Uterus (tissue), 3 donors: ENCODE measurements at regions not wholly inside any gene's neighbourhood (a gene's known extent, or its start where the extent isn't known, plus 50 kb on each side); places are given as distances from the start of the nearest gene placed in this dataset.

Experiments used
- DNase-seq, 2 donors: peaks; one replicate each; pipeline ENCODE4 v3.0.0-alpha.2; 2019 to 2020
- H3K27ac ChIP-seq, 2 donors: fragments of 200-600 bp; sonication (generic); 1 replicate in 1 of 2; 2 replicates in 1 of 2; pipeline ENCODE4 v1.5.1; 2016 to 2018
- H3K27me3 ChIP-seq, 2 donors: fragments of 200-600 bp; sonication (generic); one replicate each; pipeline ENCODE4 v1.5.1; 2018 to 2019; ENCODE audit warnings: control low read depth in 1 of 2
- H3K36me3 ChIP-seq, 2 donors: fragments of 200-600 bp; sonication (generic); one replicate each; pipeline ENCODE4 v1.5.1; 2019; ENCODE audit warnings: control low read depth in 1 of 2
- H3K4me1 ChIP-seq, 2 donors: fragments of 200-600 bp; sonication (generic); one replicate each; pipeline ENCODE4 v1.5.1; 2018 to 2019; ENCODE audit warnings: control low read depth in 1 of 2
- H3K4me3 ChIP-seq, 2 donors: fragments of 200-600 bp; sonication (generic); 1 replicate in 1 of 2; 2 replicates in 1 of 2; pipeline ENCODE4 v1.5.1; 2018 to 2019; ENCODE audit warnings: mild to moderate bottlenecking in 1 of 2
- H3K9me3 ChIP-seq, 2 donors: fragments of 200-600 bp; sonication (generic); one replicate each; pipeline ENCODE4 v1.5.1; 2019; ENCODE audit warnings: control low read depth in 1 of 2
- POLR2A ChIP-seq, 2 donors: fragments of 450-650 bp; IDR thresholded peaks; one replicate each; pipeline ENCODE4 v1.6.1; 2016; ENCODE audit warnings: antibody characterized with exemption in 2 of 2, mild to moderate bottlenecking in 1 of 2, moderate library complexity in 1 of 2
- intact Hi-C: fragments of 100-400 bp; cut with DNase I; formaldehyde crosslinking; loops from one replicate; pipeline ENCODE4 v1.15.1; 2023; ENCODE audit warnings: low total_unique reads
- TF ChIP-seq, protein P1 (sequence below), 4 experiments: fragments of 200-600 bp in 2 of 4; fragments of 450-650 bp in 2 of 4; sonication (generic) in 2 of 4; IDR thresholded peaks; one replicate each; pipeline ENCODE4 v1.5.1; 2016 to 2019; ENCODE audit warnings: antibody characterized with exemption in 4 of 4, mild to moderate bottlenecking in 2 of 4, moderate library complexity in 1 of 4
- donor health status: DM: yes; HTN: yes; CAD: no.

DNA sequence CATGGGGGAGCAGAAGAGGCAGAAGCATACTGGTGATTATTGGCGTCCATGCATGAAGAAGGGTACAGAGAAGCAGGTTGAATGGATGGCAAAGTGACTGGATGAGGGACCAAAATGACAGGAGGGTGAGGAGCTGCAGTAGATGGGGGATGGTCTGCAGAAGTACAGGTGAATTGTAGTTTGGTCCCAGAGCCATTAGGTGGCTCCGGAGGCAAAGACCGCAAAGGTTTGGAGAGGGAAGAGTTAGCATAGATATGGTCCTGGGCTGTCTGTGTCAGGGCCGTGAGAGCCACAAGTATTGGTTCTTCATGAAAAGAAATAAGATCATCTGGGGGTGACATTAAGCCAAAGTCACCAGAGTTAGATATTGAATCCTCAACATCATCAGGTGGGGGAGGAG, 59.0 kb upstream of the ZNF726 start:
- Histone ChIP-seq H3K27me3 (no peaks in the 10 kb centered on the region), H3K9me3 (no peaks in the 10 kb centered on the region), H3K27ac (no peak overlapping the region), H3K4me1 (no peaks in the 10 kb centered on the region), H3K36me3 (no peaks in the 10 kb centered on the region), H3K4me3 (no peak overlapping the region)
- intact Hi-C loops, result no loop called here
- DNase-seq, result no peak
- TF ChIP-seq, protein P1, sequence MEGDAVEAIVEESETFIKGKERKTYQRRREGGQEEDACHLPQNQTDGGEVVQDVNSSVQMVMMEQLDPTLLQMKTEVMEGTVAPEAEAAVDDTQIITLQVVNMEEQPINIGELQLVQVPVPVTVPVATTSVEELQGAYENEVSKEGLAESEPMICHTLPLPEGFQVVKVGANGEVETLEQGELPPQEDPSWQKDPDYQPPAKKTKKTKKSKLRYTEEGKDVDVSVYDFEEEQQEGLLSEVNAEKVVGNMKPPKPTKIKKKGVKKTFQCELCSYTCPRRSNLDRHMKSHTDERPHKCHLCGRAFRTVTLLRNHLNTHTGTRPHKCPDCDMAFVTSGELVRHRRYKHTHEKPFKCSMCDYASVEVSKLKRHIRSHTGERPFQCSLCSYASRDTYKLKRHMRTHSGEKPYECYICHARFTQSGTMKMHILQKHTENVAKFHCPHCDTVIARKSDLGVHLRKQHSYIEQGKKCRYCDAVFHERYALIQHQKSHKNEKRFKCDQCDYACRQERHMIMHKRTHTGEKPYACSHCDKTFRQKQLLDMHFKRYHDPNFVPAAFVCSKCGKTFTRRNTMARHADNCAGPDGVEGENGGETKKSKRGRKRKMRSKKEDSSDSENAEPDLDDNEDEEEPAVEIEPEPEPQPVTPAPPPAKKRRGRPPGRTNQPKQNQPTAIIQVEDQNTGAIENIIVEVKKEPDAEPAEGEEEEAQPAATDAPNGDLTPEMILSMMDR (IDR thresholded peaks at IDR 0.05), result no peak
- TF ChIP-seq POLR2A (IDR thresholded peaks at IDR 0.05), result no peak

DNA sequence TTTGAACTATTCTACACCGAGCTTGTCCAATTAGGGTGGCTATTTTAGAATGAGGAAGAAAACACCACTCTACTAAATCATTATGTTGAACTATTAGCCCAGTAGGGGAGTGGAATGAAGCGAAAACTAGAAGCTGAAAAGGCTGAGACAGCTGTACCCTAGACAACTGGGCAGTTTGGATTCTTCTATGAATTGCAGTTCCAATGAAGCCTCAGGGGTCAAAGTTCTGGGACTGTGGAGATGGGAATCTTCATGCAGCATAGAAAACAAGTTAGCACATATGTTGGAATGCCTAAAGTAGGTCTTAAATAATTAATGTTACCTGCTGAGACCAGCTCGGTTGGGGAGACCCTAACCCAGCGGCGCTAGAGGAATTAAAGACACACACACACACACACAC, 62.7 kb upstream of the ZNF726 start:
- no peak for TF ChIP-seq POLR2A (IDR thresholded peaks at IDR 0.05)
- TF ChIP-seq, protein P1 (IDR thresholded peaks at IDR 0.05), result no peak
- Histone ChIP-seq H3K36me3 (no peaks in the 10 kb centered on the region), H3K27me3 (no peaks in the 10 kb centered on the region), H3K27ac (no peak overlapping the region), H3K4me3 (no peak overlapping the region), H3K4me1 (no peaks in the 10 kb centered on the region), H3K9me3 (no peaks in the 10 kb centered on the region)
- intact Hi-C loops, result no loop called here
- no peak for DNase-seq

DNA sequence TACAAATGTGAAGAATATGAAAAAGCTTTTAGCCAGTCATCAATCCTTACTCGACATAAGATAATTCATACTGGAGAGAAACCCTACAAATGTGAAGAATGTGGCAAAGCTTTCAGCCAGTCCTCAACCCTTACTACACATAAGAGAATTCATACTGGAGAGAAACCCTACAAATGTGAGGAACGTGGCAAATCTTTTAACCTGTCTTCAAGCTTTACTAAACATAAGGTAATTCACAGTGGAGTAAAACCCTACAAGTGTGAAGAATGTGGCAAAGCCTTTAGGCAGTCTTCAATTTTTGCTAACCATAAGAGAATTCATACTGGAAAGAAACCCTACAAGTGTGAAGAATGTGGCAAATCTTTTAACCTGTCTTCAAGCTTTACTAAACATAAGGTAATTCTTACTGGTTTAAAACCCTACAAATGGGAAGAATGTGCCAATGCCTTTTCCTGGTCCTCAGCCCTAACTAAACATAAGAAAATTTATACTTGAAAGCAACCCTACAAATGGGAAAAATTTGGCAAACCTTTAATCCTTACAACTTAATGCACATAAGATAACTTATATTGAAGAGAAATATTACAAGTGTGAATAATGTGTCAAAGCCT, 74.1 kb upstream of the ZNF681 start:
- Histone ChIP-seq H3K27me3 (no peaks in the 10 kb centered on the region), H3K4me3 (no peak overlapping the region), H3K36me3 (no peaks in the 10 kb centered on the region), H3K9me3 (peaks cover 0 to 34% of the 10 kb centered on the region in 2 donors), H3K4me1 (no peaks in the 10 kb centered on the region), H3K27ac (no peak overlapping the region)
- intact Hi-C loops, result no loop called here
- TF ChIP-seq POLR2A (IDR thresholded peaks at IDR 0.05), result no peak
- TF ChIP-seq, protein P1 (IDR thresholded peaks at IDR 0.05), result no peak
- no peak for DNase-seq

DNA sequence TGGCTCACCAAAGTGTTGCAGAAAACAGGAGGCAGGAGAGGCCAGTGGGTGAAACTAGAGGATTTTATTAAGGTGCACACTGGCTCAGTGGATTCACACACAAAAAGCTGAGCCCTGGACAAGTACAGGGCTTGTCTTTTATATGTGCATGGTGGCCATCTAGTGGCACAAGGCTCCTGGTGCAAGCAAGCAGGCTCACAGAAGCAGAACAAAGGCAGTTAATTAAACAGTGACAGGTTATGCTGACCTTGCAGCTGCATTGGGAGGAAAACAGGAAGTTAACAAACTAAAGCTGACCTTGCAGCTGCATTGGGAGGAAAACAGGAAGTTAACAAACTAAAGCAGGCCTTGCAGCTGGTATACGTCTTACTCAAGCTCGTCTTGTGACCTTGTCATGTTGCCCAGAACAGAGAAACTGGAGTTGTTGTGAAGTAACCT, 65.3 kb upstream of the ZNF681 start:
- no peaks in the 10 kb centered on the region for H3K27me3 ChIP-seq
- TF ChIP-seq POLR2A (IDR thresholded peaks at IDR 0.05), result no peak
- TF ChIP-seq, protein P1 (IDR thresholded peaks at IDR 0.05), result no peak
- no peak overlapping the region for H3K27ac ChIP-seq
- intact Hi-C loops, result no loop called here
- no peaks in the 10 kb centered on the region for H3K36me3 ChIP-seq
- no peak overlapping the region for H3K4me3 ChIP-seq
- peaks cover 0 to 12% of the 10 kb centered on the region in 2 donors for H3K9me3 ChIP-seq
- no peaks in the 10 kb centered on the region for H3K4me1 ChIP-seq
- DNase-seq, result no peak

DNA sequence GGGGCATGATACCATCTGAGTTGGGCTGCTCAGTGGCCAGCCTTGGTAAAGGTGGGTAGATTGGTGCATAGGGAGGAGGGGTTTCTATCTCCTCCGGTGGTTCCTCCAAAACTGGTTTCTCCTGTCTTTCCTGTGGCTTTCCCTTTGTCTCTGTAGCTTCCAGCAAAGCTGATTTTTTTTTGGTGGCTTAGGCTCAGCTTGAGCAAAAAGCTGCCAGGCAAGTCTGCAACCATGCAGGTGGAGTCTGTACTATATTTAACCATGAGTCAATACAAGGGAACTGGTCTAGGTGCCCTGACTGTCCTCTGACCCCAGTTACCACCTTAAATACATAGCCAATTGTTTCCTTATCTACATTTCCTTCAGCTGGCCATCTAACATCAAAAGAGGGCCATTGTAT, 64.0 kb upstream of the ZNF681 start:
- no peaks in the 10 kb centered on the region for H3K36me3 ChIP-seq
- H3K27me3 ChIP-seq, result no peaks in the 10 kb centered on the region
- H3K27ac ChIP-seq, result no peak overlapping the region
- DNase-seq, result no peak
- intact Hi-C loops, result no loop called here
- no peak overlapping the region for H3K4me3 ChIP-seq
- no peaks in the 10 kb centered on the region for H3K4me1 ChIP-seq
- TF ChIP-seq, protein P1 (IDR thresholded peaks at IDR 0.05), result no peak
- TF ChIP-seq POLR2A (IDR thresholded peaks at IDR 0.05), result no peak
- peaks cover 0 to 12% of the 10 kb centered on the region in 2 donors for H3K9me3 ChIP-seq
